Osteoblast (primary cell): ENCODE measurements at regions not wholly inside any gene's neighbourhood (a gene's known extent, or its start where the extent isn't known, plus 50 kb on each side); places are given as distances from the start of the nearest gene placed in this dataset.

Experiments
- DNase-seq: peaks from one replicate; pipeline ENCODE4 v3.0.0; 2011; ENCODE audit warnings: low spot score, mixed read lengths; ENCODE audit not compliant: insufficient read length; ENCODE audit errors: missing footprints
- H2AFZ ChIP-seq: 2 replicates; pipeline ENCODE4 v1.6.0; 2011; ENCODE audit warnings: mild to moderate bottlenecking, low read length
- H3K27ac ChIP-seq: 2 replicates; pipeline ENCODE4 v1.5.1; 2011; ENCODE audit warnings: mild to moderate bottlenecking, low read depth, low read length, moderate library complexity
- H3K27me3 ChIP-seq: 2 replicates; pipeline ENCODE4 v1.6.0; 2012; ENCODE audit warnings: mild to moderate bottlenecking, control low read depth, inconsistent platforms, low read length, moderate library complexity; ENCODE audit not compliant: insufficient read depth
- H3K36me3 ChIP-seq: 2 replicates; pipeline ENCODE4 v1.5.1; 2011; ENCODE audit warnings: mild to moderate bottlenecking, low read length, control low read depth, moderate library complexity; ENCODE audit not compliant: insufficient read depth
- H3K4me1 ChIP-seq: 2 replicates; pipeline ENCODE4 v1.5.1; 2011; ENCODE audit warnings: mild to moderate bottlenecking, low read length, control low read depth, moderate library complexity; ENCODE audit not compliant: insufficient read depth
- H3K4me2 ChIP-seq: 2 replicates; pipeline ENCODE4 v1.6.0; 2011; ENCODE audit warnings: mild to moderate bottlenecking, low read length; ENCODE audit not compliant: insufficient read depth
- H3K4me3 ChIP-seq: fragments of 200-600 bp; sonication (generic); 3 replicates; pipeline ENCODE4 v1.5.1; 2012; ENCODE audit warnings: mild to moderate bottlenecking, low read length, inconsistent platforms; ENCODE audit not compliant: insufficient read depth
- H3K79me2 ChIP-seq: 2 replicates; pipeline ENCODE4 v1.6.0; 2012; ENCODE audit warnings: mild to moderate bottlenecking, low read length, control low read depth, inconsistent platforms; ENCODE audit not compliant: insufficient read depth
- H3K9me3 ChIP-seq: 2 replicates; pipeline ENCODE4 v1.5.1; 2011; ENCODE audit warnings: low read depth, low read length, control low read depth
- H4K20me1 ChIP-seq: 2 replicates; pipeline ENCODE4 v1.6.0; 2012; ENCODE audit warnings: mild to moderate bottlenecking, low read length, control low read depth; ENCODE audit not compliant: insufficient read depth
- CTCF ChIP-seq: IDR thresholded peaks from 2 replicates; pipeline ENCODE4 v1.5.1; 2011; ENCODE audit warnings: mild to moderate bottlenecking, low read depth, low read length, moderate library complexity; ENCODE audit errors: extremely low read depth

- H3K27me3 ChIP-seq = peaks cover 8% of the 10 kb centered on the region
- no peak for TF ChIP-seq CTCF
- no peaks in the 10 kb centered on the region for H3K4me1 ChIP-seq
- H3K36me3 ChIP-seq = no peaks in the 10 kb centered on the region
- no peak for DNase-seq
- no peaks in the 10 kb centered on the region for H4K20me1 ChIP-seq
- no peaks in the 10 kb centered on the region for H3K9me3 ChIP-seq
- no peak overlapping the region for H3K4me2 ChIP-seq
- H2AFZ ChIP-seq = no peak overlapping the region
- no peaks in the 10 kb centered on the region for H3K79me2 ChIP-seq
- H3K27ac ChIP-seq = no peak overlapping the region
- no peak overlapping the region for H3K4me3 ChIP-seq
These were observed 108.2 kb upstream of the IRX5 start for GRCh38 chr16:54822492-54822891.

- H3K79me2 ChIP-seq = no peaks in the 10 kb centered on the region
- H3K9me3 ChIP-seq = no peaks in the 10 kb centered on the region
- H3K4me3 ChIP-seq = no peak overlapping the region
- H3K27ac ChIP-seq = no peak overlapping the region
- no peak for DNase-seq
- H4K20me1 ChIP-seq = no peaks in the 10 kb centered on the region
- no peaks in the 10 kb centered on the region for H3K4me1 ChIP-seq
- no peak overlapping the region for H2AFZ ChIP-seq
- no peak overlapping the region for H3K4me2 ChIP-seq
- no peaks in the 10 kb centered on the region for H3K36me3 ChIP-seq
- no peak for TF ChIP-seq CTCF
- H3K27me3 ChIP-seq = peaks cover 6% of the 10 kb centered on the region
These were observed 108.9 kb upstream of the IRX5 start for GRCh38 chr16:54821731-54822130.

- no peaks in the 10 kb centered on the region for H3K36me3 ChIP-seq
- peak overlapping the region; percentile 13 for H3K4me2 ChIP-seq
- no peaks in the 10 kb centered on the region for H3K9me3 ChIP-seq
- H3K27me3 ChIP-seq = no peaks in the 10 kb centered on the region
- no peak overlapping the region for H3K27ac ChIP-seq
- H2AFZ ChIP-seq = no peak overlapping the region
- TF ChIP-seq CTCF = no peak
- no peak overlapping the region for H3K4me3 ChIP-seq
- no peaks in the 10 kb centered on the region for H3K4me1 ChIP-seq
- H4K20me1 ChIP-seq = no peaks in the 10 kb centered on the region
- no peak for DNase-seq
- no peaks in the 10 kb centered on the region for H3K79me2 ChIP-seq
These were observed 112.6 kb upstream of the IRX5 start for GRCh38 chr16:54817940-54818574.

GRCh38 chr16:54817432-54817831 lies 113.2 kb upstream of the IRX5 start:
- no peaks in the 10 kb centered on the region for H3K9me3 ChIP-seq
- H3K27ac ChIP-seq = no peak overlapping the region
- H3K4me3 ChIP-seq = no peak overlapping the region
- H3K4me1 ChIP-seq = no peaks in the 10 kb centered on the region
- no peak overlapping the region for H2AFZ ChIP-seq
- no peaks in the 10 kb centered on the region for H3K79me2 ChIP-seq
- DNase-seq = no peak
- no peaks in the 10 kb centered on the region for H3K27me3 ChIP-seq
- TF ChIP-seq CTCF = peak; percentile 53
- H4K20me1 ChIP-seq = no peaks in the 10 kb centered on the region
- H3K36me3 ChIP-seq = no peaks in the 10 kb centered on the region
- peak overlapping the region; percentile 13 for H3K4me2 ChIP-seq
